HG03575 (cell line): ENCODE measurements at regions not wholly inside any gene's neighbourhood (a gene's known extent, or its start where the extent isn't known, plus 50 kb on each side); places are given as distances from the start of the nearest gene placed in this dataset.

ENCODE experiments used
- ATAC-seq: cut with Tn5 transposase; IDR thresholded peaks from one replicate; pipeline ENCODE4 v1.9.1; 2021; ENCODE audit not compliant: unreplicated experiment, insufficient number of reproducible peaks, low FRiP score; ENCODE audit errors: extremely low read depth

- no peak for ATAC-seq
Observed at GRCh38 chr4:133059117-133059516, 90.0 kb upstream of the PCDH10 start.

DNA sequence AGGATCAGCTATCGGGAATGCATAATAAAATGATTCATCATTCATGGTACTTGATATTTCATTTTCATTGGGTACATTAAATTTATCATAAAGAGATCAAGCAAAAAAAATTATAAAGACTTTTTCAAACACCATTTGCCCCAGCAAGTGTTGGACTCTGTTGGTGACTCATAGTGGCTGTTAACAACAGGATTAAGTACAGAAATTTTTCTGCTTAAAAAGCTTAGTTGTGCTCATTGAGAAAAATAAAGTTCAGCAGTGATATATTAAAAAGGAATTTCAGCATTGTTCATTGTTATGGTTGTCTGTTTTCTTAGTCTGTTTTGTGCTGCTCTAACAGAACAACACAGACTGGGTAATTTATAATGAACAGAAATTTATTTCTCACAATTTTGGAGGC lies 86.2 kb upstream of the PCDH10 start:
- ATAC-seq, result no peak

DNA sequence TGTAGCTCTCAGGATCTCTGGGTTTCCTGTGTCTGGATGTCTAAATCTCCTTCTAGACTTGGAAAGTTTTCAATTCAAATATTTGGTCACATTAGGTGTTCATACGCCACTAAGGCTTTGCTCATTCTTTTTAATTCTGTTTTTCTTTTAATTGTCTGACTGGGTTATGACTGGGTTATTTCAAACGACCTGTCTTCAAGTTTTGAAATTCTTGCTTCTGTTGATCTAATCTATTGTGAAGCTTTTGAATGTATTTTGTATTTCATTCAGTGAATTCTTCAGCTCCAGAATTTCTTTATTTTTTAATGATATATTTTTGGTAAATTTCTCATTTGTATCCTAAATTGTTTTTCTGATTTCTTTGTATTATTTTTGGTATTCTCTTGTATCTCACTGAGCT lies 81.0 kb upstream of the PCDH10 start:
- ATAC-seq, result no peak

DNA sequence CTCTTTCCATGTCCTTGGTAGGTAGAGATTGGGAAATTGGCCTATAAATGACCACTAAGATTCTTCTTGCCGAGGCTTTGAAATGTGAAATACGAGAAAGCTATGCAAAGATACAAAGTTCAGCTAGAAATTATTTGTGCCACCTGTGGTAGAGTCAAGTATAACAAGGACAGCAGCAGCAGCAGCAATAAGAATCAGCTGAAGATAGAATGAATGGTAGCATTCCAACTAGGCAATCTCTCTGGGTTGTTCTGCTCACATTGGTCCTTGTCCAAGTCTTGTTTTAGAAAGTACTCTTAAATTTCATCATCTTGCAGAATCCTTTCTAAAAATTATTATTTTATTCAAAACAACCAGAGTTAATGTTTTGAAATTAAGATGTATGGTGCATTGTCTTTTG lies 67.8 kb upstream of the PCDH10 start:
- ATAC-seq, result no peak

DNA sequence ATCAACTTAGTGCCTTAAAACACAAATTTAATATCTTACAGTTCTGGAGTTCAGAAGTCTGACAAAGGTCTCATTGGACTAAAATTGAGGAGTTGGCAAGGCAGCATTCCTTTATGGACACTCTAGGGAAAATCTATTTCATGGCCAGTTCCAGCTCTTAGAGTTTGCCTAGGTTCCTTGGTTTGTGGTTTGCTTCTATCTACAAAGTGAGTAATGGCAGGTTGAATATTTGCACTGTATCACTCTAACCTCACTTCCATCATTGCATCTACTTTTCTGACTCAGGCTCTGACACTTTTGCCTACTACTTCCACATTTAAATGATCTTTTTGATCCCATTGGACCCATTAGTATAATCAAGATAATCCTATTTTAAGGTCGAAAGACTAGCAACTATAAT lies 64.7 kb upstream of the PCDH10 start:
- no peak for ATAC-seq

DNA sequence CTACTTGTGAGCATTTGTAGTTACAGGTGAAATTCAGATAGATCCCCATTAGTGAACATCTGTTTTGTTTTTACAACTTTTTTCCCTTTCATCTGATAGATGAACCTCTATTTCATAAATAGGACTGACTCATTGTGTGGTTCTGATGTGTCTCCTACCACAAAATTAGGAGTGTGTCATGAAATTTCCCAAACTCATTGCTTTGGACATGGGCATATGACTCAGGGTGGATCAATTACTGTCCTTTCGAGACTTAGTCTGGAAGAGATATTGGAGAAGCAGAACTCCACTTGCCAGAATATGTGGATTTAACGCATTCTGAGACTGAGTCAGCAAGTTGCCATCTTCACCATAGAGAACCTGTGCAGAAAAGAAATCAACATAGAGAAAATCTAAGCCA lies 53.5 kb upstream of the PCDH10 start:
- ATAC-seq, result no peak

DNA sequence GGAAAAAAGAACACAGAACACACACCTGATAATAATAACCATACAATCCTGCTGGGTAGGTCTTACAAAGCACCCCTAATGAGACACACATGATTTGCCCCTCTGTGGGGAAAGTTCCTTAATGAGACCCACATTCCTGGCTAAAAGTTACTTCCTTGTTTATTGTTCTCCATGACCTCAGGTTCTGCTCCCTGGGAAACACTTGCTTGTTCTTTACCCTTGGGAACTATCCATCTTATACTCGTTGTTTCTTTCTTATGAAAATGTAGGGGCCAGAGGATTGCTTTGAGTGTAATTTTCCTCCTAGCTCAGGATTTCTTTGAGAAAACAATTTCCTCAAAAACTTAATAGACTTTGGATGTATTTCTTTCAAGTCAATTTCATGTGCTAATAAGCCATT lies 52.1 kb upstream of the PCDH10 start:
- ATAC-seq, result no peak
